HepG2 (cell line): ENCODE measurements at regions not wholly inside any gene's neighbourhood (a gene's known extent, or its start where the extent isn't known, plus 50 kb on each side); places are given as distances from the start of the nearest gene placed in this dataset.

Experiments
- MLX ChIP-seq: IDR thresholded peaks from 2 replicates; pipeline ENCODE4 v1.6.1; 2016
- NFAT5 ChIP-seq: sonication (generic); formaldehyde crosslinking; IDR thresholded peaks from 2 replicates; pipeline ENCODE4 v1.4.0; 2020; ENCODE audit warnings: missing genetic modification reagents
- NR3C1 ChIP-seq: sonication (generic); formaldehyde crosslinking; IDR thresholded peaks from 2 replicates; pipeline ENCODE4 v1.4.0; 2020; ENCODE audit warnings: missing genetic modification reagents
- PAXIP1 ChIP-seq: sonication (generic); formaldehyde crosslinking; conservative IDR thresholded peaks from 2 replicates; pipeline ENCODE4 v1.4.0; 2020; ENCODE audit warnings: mild to moderate bottlenecking, missing genetic modification reagents, moderate library complexity
- ZNF691 ChIP-seq: sonication (generic); formaldehyde crosslinking; IDR thresholded peaks from 2 replicates; pipeline ENCODE4 v1.4.0; 2020; ENCODE audit warnings: missing genetic modification reagents, low read depth, mild to moderate bottlenecking, borderline replicate concordance
- TF ChIP-seq, protein P1 (sequence below): sonication (generic); formaldehyde crosslinking; IDR thresholded peaks from 2 replicates; pipeline ENCODE4 v1.5.0; 2020; ENCODE audit warnings: missing genetic modification reagents, mild to moderate bottlenecking, borderline replicate concordance

GRCh38 chr11:129618046-129618569, 197.5 kb upstream of the TMEM45B start (continued):
- no peak for TF ChIP-seq MLX
- TF ChIP-seq ZNF691 = no peak
- TF ChIP-seq NFAT5 = no peak
- TF ChIP-seq PAXIP1 = no peak
- no peak for TF ChIP-seq NR3C1 (CRISPR knock-in tag)
- TF ChIP-seq, protein P1, sequence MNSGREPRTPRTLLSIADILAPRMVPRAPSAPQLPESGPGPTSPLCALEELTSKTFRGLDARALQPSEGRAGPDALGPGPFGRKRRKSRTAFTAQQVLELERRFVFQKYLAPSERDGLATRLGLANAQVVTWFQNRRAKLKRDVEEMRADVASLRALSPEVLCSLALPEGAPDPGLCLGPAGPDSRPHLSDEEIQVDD = no peak
